GM12872 (cell line): ENCODE measurements at regions not wholly inside any gene's neighbourhood (a gene's known extent, or its start where the extent isn't known, plus 50 kb on each side); places are given as distances from the start of the nearest gene placed in this dataset.

Experiments used
- TF ChIP-seq, protein P1 (sequence below): IDR thresholded peaks from 3 replicates; pipeline ENCODE4 v1.5.1; 2011; ENCODE audit warnings: low read depth, mild to moderate bottlenecking, low read length, moderate library complexity; ENCODE audit not compliant: insufficient read depth

DNA sequence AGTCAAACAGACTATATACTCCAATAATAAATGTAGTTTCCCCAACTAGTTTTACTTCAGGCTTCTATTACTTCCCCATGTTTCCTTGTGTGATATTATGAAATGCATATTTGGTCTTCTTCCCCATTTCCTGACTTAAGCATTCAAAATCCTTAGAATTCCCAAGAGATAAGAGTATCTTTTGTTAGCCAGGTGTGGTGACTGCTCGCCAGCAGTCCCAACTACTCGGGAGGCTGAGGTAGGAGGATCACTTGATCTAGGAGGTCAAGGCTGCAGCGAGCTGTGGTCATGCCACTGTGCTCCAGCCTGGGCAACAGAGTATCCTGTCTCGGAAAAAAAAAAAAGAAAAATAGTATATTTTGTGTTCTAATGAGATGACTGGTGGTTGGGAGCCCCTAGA is 72.7 kb upstream of the UBE2E2 start:
- TF ChIP-seq, protein P1, sequence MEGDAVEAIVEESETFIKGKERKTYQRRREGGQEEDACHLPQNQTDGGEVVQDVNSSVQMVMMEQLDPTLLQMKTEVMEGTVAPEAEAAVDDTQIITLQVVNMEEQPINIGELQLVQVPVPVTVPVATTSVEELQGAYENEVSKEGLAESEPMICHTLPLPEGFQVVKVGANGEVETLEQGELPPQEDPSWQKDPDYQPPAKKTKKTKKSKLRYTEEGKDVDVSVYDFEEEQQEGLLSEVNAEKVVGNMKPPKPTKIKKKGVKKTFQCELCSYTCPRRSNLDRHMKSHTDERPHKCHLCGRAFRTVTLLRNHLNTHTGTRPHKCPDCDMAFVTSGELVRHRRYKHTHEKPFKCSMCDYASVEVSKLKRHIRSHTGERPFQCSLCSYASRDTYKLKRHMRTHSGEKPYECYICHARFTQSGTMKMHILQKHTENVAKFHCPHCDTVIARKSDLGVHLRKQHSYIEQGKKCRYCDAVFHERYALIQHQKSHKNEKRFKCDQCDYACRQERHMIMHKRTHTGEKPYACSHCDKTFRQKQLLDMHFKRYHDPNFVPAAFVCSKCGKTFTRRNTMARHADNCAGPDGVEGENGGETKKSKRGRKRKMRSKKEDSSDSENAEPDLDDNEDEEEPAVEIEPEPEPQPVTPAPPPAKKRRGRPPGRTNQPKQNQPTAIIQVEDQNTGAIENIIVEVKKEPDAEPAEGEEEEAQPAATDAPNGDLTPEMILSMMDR, result no peak

DNA sequence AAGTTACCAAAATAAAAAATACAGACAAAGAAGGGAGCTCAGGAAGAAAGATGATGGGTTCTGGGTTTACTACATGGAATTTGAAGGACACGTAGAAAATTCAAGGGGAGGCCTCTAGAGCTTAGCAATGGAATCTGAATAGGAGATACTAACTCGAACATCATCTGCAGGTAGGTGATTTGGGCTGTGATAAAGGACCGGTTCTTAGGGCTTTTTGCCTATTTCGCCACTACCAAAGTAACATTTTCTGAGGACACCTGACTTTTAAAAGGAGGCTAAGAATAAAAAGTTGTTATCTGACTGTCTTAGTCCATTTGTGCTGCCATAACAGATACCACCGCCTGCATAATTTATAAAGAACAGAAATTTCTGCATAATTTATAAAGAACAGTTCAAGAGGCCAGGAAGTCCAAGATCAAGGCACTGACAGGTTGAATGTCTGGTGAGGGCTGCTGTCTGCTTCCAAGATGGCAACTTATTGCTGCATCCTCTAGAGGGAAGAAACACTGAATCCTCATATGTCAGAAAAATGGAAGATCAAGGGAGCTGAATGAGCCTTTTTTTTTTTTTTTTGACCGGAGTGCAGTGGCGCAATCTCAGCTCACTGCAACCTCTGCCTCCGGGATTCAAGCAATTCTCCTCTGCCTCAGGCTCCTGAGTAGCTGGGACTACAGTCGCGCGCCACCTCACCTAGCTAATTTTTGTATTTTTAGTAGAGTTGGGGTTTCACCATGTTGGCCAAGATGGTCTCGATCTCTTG is 67.9 kb upstream of the UBE2E2 start:
- TF ChIP-seq, protein P1, result no peak

DNA sequence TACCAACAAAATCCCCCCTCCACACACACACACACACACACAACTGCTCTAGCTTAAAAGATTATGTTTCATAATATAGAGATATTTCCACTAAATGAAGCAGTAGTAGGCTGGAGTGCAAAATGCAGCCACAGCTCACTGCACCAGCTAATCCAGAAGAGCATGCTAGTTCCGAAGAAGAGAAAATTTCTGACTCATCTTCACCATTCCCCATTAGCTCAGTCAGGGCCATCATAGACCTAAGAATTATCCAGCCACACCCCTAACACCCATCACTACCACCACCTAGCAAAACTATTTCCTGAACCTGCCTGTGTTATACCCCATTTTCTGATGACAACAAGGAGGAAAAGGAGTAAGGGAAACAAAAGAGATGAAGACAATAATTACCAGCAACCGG is 67.1 kb upstream of the UBE2E2 start:
- TF ChIP-seq, protein P1, result no peak

DNA sequence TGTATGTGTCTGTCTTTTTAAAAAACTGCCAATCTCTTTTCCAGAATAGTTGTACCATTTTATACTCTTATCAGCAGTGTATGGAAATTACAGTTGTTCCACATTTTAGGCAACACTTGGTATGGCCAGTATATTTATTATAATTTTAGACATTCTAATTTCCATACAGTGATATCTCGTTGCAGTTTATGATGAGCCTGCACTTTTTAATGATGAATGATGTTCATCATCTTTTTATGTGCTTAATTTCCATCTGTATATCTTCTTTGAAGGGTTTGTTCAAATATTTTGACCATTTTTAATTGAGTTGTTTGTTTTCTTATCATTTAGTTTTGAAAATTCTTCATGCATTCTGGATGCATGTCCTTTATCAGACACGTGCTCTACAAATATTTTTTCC is 57.0 kb upstream of the UBE2E2 start:
- TF ChIP-seq, protein P1, result no peak

DNA sequence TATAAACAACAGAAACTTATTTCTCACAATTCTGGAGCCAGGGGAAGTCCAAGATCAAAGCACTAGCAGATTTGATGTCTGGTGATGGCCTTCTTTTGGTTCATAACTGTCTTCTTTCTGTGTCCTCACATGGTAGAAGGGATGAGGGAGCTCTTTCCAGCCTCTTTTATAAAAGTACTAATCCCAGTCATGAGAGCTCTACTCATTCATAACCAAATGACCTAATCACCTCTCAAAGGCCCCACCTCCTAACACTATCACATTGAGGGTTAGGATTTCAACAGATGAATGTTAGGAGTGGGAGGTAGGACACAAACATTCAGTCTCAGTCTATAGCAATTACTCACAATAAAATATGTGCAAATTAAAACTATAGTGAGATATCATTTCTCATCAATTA is 50.1 kb upstream of the UBE2E2 start:
- TF ChIP-seq, protein P1, result no peak
